ENCODE measurements at regions not wholly inside any gene's neighbourhood (a gene's known extent, or its start where the extent isn't known, plus 50 kb on each side); places are given as distances from the start of the nearest gene placed in this dataset.

GRCh38 chr1:18554597-18554996, 73.9 kb downstream of the KLHDC7A start:
- Histone ChIP-seq H3K36me3 (ENCODE audit: insufficient read depth, low read length) (no peaks in the 10 kb centered on the region), H3K4me3 (no peak overlapping the region), H3K27ac (no peak overlapping the region), H3K9me3 (ENCODE audit: low read depth, low read length) (no peaks in the 10 kb centered on the region), H3K9ac (ENCODE audit: insufficient read length) (no peak overlapping the region)
- DNase-seq (ENCODE audit: low read depth, low spot score): no peak
- no peak for TF ChIP-seq POLR2AphosphoS5 (IDR thresholded peaks at IDR 0.05; ENCODE audit: borderline replicate concordance, low read depth, low read length)

- no peaks in the 10 kb centered on the region for H3K9me3 ChIP-seq (ENCODE audit: low read depth, low read length)
- H3K36me3 ChIP-seq (ENCODE audit: insufficient read depth, low read length): no peaks in the 10 kb centered on the region
- no peak overlapping the region for H3K27ac ChIP-seq
These were observed 74.3 kb downstream of the KLHDC7A start for GRCh38 chr1:18555036-18555435.

GRCh38 chr1:18556364-18556763, 74.3 kb upstream of the PAX7 start:
- no peak overlapping the region for H3K4me3 ChIP-seq
- no peaks in the 10 kb centered on the region for H3K36me3 ChIP-seq (ENCODE audit: insufficient read depth, low read length)
- H3K27ac ChIP-seq: no peak overlapping the region
- DNase-seq (ENCODE audit: low read depth, low spot score): no peak
- H3K9ac ChIP-seq (ENCODE audit: insufficient read length): no peak overlapping the region
- TF ChIP-seq EZH2 (IDR thresholded peaks at IDR 0.05): no peak
- TF ChIP-seq POLR2AphosphoS5 (IDR thresholded peaks at IDR 0.05; ENCODE audit: borderline replicate concordance, low read depth, low read length): no peak
- TF ChIP-seq FOXP2 (optimal IDR thresholded peaks at IDR 0.05; ENCODE audit: control extremely low read depth, extremely low read length, insufficient read depth): no peak
- H3K9me3 ChIP-seq (ENCODE audit: low read depth, low read length): no peaks in the 10 kb centered on the region

More at GRCh38 chr1:18555036-18555435, 74.3 kb downstream of the KLHDC7A start:
- TF ChIP-seq EZH2 (IDR thresholded peaks at IDR 0.05) (no peak), POLR2AphosphoS5 (IDR thresholded peaks at IDR 0.05; ENCODE audit: borderline replicate concordance, low read depth, low read length) (no peak), FOXP2 (optimal IDR thresholded peaks at IDR 0.05; ENCODE audit: control extremely low read depth, extremely low read length, insufficient read depth) (no peak)
- Histone ChIP-seq H3K4me3 (no peak overlapping the region), H3K9ac (ENCODE audit: insufficient read length) (no peak overlapping the region)
- no peak for DNase-seq (ENCODE audit: low read depth, low spot score)

- DNase-seq (ENCODE audit: low read depth, low spot score): no peak
- no peaks in the 10 kb centered on the region for H3K9me3 ChIP-seq (ENCODE audit: low read depth, low read length)
- TF ChIP-seq EZH2 (IDR thresholded peaks at IDR 0.05) (no peak), POLR2AphosphoS5 (IDR thresholded peaks at IDR 0.05; ENCODE audit: borderline replicate concordance, low read depth, low read length) (no peak), FOXP2 (optimal IDR thresholded peaks at IDR 0.05; ENCODE audit: control extremely low read depth, extremely low read length, insufficient read depth) (no peak)
- H3K4me3 ChIP-seq: no peak overlapping the region
- no peak overlapping the region for H3K9ac ChIP-seq (ENCODE audit: insufficient read length)
- H3K36me3 ChIP-seq (ENCODE audit: insufficient read depth, low read length): no peaks in the 10 kb centered on the region
- no peak overlapping the region for H3K27ac ChIP-seq
These were observed 72.8 kb upstream of the PAX7 start for GRCh38 chr1:18557621-18558465.

- Histone ChIP-seq H3K36me3 (ENCODE audit: insufficient read depth, low read length) (no peaks in the 10 kb centered on the region), H3K27ac (no peak overlapping the region), H3K9ac (ENCODE audit: insufficient read length) (no peak overlapping the region), H3K4me3 (no peak overlapping the region), H3K9me3 (ENCODE audit: low read depth, low read length) (no peaks in the 10 kb centered on the region)
- TF ChIP-seq EZH2 (IDR thresholded peaks at IDR 0.05) (no peak), FOXP2 (optimal IDR thresholded peaks at IDR 0.05; ENCODE audit: control extremely low read depth, extremely low read length, insufficient read depth) (no peak), POLR2AphosphoS5 (IDR thresholded peaks at IDR 0.05; ENCODE audit: borderline replicate concordance, low read depth, low read length) (no peak)
- DNase-seq (ENCODE audit: low read depth, low spot score): no peak
These were observed 70.0 kb upstream of the PAX7 start for GRCh38 chr1:18560692-18561091.

GRCh38 chr1:18561967-18562366, 68.7 kb upstream of the PAX7 start:
- H3K36me3 ChIP-seq (ENCODE audit: insufficient read depth, low read length): no peaks in the 10 kb centered on the region
- H3K9me3 ChIP-seq (ENCODE audit: low read depth, low read length): no peaks in the 10 kb centered on the region
- no peak for TF ChIP-seq EZH2 (IDR thresholded peaks at IDR 0.05)
- no peak for TF ChIP-seq FOXP2 (optimal IDR thresholded peaks at IDR 0.05; ENCODE audit: control extremely low read depth, extremely low read length, insufficient read depth)
- no peak for TF ChIP-seq POLR2AphosphoS5 (IDR thresholded peaks at IDR 0.05; ENCODE audit: borderline replicate concordance, low read depth, low read length)
- H3K27ac ChIP-seq: no peak overlapping the region
- H3K9ac ChIP-seq (ENCODE audit: insufficient read length): no peak overlapping the region
- no peak for DNase-seq (ENCODE audit: low read depth, low spot score)
- H3K4me3 ChIP-seq: no peak overlapping the region

GRCh38 chr1:18564676-18565075, 66.0 kb upstream of the PAX7 start:
- Histone ChIP-seq H3K36me3 (ENCODE audit: insufficient read depth, low read length) (no peaks in the 10 kb centered on the region), H3K27ac (no peak overlapping the region), H3K9ac (ENCODE audit: insufficient read length) (no peak overlapping the region), H3K4me3 (no peak overlapping the region), H3K9me3 (ENCODE audit: low read depth, low read length) (no peaks in the 10 kb centered on the region)
- DNase-seq (ENCODE audit: low read depth, low spot score): no peak
- no peak for TF ChIP-seq POLR2AphosphoS5 (IDR thresholded peaks at IDR 0.05; ENCODE audit: borderline replicate concordance, low read depth, low read length)
- TF ChIP-seq FOXP2 (optimal IDR thresholded peaks at IDR 0.05; ENCODE audit: control extremely low read depth, extremely low read length, insufficient read depth): no peak
- TF ChIP-seq EZH2 (IDR thresholded peaks at IDR 0.05): no peak

GRCh38 chr1:18565321-18565720, 65.3 kb upstream of the PAX7 start:
- H3K9me3 ChIP-seq (ENCODE audit: low read depth, low read length): no peaks in the 10 kb centered on the region
- no peaks in the 10 kb centered on the region for H3K36me3 ChIP-seq (ENCODE audit: insufficient read depth, low read length)

More at GRCh38 chr1:18565321-18565720, 65.3 kb upstream of the PAX7 start:
- Histone ChIP-seq H3K9ac (ENCODE audit: insufficient read length) (no peak overlapping the region), H3K27ac (no peak overlapping the region), H3K4me3 (no peak overlapping the region)
- TF ChIP-seq POLR2AphosphoS5 (IDR thresholded peaks at IDR 0.05; ENCODE audit: borderline replicate concordance, low read depth, low read length): no peak
- TF ChIP-seq FOXP2 (optimal IDR thresholded peaks at IDR 0.05; ENCODE audit: control extremely low read depth, extremely low read length, insufficient read depth): no peak
- no peak for TF ChIP-seq EZH2 (IDR thresholded peaks at IDR 0.05)
- no peak for DNase-seq (ENCODE audit: low read depth, low spot score)
